T follicular helper cell (primary cell): ENCODE measurements at regions not wholly inside any gene's neighbourhood (a gene's known extent, or its start where the extent isn't known, plus 50 kb on each side); places are given as distances from the start of the nearest gene placed in this dataset.

Experiments
- DNase-seq: peaks from one replicate; pipeline ENCODE4 v3.0.0-alpha.2; 2020; ENCODE audit warnings: low read depth

GRCh38 chr2:226031647-226032501, 632.4 kb downstream of the NYAP2 start:
- DNase-seq: no peak

DNA sequence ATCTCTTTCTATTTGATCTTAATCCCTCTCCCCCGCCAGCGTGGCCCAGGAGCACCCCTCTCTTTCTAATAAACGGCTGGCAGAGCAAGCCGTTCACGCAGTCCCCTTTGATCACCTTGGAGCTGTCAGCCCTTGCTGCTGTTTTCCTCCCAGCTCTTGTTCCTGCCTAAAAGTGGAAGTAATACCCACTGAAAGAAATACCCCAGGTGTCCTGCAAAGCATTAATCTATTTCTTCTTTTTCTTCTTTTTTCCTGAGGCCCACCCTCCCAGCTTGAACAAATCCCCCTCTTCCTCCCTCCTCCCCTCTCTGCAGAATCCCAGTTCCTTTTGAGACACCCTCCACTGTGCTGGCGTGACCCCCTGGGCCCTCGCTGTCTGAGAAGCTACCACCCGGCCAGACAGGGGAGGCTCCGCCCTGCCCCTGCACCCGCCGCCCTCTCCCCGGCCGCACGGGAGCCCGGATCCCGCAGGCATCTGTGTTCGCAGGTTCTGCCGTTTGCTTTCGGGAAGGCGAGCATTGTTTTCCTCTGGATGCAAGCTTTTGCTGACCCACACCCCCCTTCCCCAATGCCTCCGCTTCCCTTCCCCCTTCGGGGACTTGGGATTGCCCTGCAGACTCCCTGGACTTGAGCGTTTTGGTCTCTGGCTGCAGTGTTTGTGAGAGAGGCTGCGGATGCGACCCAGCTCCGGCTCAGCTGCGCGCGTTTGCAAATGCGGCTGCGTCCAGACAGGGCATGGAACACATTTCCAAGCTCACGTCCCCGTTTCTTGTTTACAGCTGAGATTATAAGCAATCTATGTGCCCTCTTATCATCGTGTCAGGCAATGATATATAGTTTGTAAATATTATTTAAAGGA, 631.5 kb downstream of the NYAP2 start:
- no peak for DNase-seq

DNA sequence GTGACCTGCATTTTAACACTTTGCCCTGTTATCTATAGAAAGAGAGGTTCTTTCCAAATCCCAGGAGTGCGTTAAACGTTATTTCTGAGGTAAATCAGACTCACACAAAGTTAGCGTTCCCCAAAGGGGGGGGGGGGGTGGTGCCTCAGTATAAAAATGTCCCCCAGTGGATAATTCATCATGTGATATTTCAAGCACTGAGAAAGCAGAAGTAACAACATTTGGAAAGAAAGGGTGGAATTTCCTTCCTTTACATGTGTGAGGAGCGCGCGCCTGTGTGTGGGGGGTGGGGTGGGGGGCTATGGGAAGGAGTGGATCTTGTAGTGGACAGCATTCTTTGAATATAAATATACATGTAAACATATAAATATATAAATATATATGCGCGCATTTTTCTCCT, 630.9 kb downstream of the NYAP2 start:
- no peak for DNase-seq

GRCh38 chr2:226023946-226024345, 624.4 kb downstream of the NYAP2 start:
- no peak for DNase-seq

- no peak for DNase-seq
Measured at GRCh38 chr2:226023383-226023782, 623.9 kb downstream of the NYAP2 start.

DNA sequence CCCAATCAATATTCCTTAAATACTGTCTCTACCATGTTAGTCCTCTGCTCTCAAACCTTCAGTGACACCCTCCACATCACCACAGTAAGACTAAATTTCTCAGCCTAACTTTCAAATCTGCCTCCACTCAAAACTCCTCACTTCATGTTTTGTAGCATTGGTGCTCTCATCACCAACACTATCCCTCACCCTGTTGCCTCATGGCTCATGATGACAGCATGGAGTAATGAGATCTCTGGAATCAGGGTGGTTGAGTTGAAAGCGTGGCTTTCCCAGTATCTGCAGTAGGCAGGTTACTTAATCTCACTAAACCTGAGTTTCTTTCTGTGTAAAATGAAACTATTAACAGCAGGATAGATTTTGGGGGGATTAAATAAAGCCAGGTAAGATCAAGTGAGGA, 621.4 kb downstream of the NYAP2 start:
- DNase-seq: no peak

DNA sequence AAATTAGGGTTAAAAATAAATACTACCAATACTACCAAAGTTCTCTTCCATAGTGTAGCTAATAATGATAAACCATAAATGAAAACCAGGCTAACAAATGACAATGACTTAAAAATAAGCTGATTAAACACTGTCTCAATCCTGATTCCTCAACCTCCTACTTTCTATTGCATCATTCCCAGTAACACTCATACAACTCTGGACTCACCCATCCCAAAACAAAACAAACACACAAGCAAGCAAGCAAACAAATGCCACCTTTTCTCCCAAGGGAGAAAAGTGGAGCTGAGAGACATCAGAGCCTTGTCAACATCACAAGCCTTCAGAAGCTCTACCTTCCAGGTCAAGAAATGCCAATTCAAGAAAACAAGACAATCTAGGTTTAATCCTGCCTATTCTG, 620.7 kb downstream of the NYAP2 start:
- no peak for DNase-seq

DNA sequence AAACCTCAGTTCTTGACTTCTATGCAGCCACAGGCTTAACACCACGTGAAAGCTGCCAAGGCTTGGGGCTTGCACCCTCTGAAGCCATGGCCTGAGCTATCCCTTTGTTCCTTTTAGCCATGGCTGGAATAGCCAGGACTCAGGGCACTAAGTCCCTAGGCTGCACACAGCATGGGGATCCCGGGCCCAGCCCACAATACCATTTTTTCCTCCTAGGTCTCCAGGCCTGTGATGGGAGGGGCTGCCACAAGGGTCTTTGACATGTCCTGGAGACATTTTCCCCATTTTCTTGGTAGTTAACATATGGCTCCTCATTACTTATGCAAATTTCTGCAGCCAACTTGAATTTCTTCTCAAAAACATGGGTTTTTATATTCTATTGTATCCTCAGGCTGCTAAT, 619.1 kb downstream of the NYAP2 start:
- no peak for DNase-seq

GRCh38 chr2:226017537-226017936, 618.0 kb downstream of the NYAP2 start:
- no peak for DNase-seq

GRCh38 chr2:226017107-226017506, 617.6 kb downstream of the NYAP2 start:
- DNase-seq: no peak

- DNase-seq: no peak
Measured at GRCh38 chr2:226011716-226012450, 612.4 kb downstream of the NYAP2 start.

GRCh38 chr2:226002438-226002837, 602.9 kb downstream of the NYAP2 start:
- DNase-seq: no peak

DNA sequence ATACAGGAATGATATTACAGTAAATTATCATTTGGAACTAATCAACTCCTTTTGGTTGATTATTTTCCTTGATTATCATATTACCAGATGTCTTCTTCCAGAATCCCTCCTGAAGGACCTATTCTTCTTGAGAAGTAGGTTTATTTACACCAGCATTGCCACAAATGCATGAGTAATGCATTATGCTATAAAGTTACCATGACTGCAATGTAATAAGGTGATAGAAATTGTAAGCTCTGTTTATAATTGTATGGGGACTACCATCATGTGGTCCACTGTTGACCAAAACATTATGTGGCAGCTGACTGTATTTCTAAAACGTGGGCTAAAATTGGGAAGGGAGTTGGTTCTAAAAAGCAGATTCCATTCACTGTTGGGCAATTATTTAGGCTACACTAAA, 602.2 kb downstream of the NYAP2 start:
- DNase-seq: no peak

DNA sequence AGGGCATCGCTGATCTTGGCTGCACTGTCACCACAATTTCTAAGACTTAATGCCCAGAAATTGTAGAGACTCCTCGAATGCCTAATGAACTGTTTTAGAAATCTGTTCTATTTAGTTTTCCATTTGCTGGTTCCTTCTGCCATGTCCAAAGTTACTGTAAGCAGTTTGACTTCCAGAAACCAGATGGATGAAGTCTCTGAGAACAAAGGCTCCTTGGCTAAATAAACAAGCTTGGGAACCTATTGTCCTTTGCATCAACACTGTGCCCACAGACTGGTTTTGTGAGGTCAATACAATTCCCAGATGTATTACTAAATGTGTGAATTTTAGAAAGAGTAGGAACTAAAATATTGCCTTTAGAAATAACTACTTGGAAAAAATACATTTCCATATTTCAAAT, 600.2 kb downstream of the NYAP2 start:
- DNase-seq: no peak

- no peak for DNase-seq
Measured at GRCh38 chr2:225998653-225999052, 599.1 kb downstream of the NYAP2 start.

DNA sequence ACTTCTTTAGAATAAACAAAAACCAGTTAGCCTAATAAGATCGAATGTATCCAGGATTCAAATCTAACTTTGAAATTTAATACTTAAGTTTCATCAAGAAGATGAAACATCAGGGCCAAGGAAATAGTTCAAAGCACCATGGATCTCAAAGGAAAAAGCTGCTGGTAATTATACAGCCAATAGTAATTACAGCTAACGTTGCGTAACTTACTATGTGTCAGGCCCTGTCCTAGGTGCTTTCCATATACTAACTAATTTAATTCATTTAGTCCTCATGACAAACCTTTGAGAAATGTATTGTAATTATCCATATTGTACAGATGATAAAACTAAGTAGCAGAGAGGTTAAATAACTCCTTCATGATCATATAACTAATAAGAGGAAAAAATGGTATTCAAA, 598.6 kb downstream of the NYAP2 start:
- DNase-seq: no peak

DNA sequence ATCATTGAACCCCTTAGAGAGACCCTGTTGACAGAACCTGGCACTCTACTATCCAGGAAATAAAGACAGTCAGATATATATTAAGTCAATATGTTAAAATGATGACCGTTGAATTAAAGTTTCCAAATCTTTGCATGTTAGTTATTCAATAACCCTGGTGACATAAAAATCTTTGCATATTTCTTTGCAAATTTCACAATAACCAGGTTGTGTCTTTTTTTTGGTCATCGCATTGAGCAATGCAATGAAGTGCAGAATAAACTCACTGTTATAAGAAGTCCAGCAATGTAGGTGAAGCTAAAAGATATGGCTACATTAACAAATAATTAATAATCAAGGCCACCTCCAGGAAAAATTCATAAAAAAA, 596.9 kb downstream of the NYAP2 start:
- DNase-seq: no peak

DNA sequence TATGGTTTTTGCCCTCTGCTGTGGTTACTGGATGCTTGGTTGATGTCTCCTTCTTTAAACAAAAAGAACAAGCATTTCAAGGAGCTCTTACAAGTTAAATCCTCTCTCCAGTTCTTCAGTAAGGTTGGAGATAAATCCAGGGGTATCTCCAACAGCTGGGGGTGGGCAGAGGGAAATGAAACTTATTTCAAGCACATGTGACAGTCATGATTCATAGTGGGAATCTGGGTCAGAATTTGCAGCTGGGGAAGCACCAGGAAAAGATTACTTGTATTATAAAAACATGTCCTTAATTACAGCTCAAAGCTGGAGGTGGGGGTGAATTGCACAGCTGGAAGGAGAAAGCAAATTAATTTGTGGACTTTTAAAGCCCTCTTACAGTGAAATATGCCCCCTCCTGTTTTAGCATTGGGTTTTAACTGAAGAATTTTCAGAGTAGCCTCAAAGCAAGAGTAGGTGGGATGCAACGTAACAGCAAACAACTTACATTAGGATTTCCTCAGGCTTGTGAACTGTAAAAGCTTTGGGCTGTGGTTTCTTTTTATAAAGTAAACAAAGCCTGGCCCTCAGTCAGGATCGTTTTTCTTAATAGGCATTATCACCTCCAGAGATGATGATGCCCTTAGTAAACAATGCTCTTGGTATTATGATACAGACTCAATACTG, 596.4 kb downstream of the NYAP2 start:
- no peak for DNase-seq

- no peak for DNase-seq
Measured at GRCh38 chr2:225994748-225995405, 595.4 kb downstream of the NYAP2 start.

DNA sequence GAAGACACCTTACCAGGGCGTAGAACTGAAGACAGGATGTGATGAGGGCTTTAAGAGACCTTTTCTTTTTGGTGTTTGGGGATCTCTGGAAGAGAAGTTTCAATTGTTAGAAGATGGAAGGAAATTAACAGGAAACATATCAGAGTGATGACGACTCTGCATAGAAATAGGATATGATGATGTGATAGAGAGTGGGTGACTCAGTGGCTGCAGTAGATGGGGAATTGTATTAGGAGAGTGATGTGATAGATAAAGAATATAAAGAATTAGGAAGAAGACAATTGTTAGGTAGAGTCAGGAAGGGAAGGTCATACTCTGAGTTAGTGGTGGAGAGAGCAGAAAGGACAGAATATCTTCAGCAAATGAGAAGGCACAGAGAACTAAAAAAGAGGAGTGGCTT, 593.9 kb downstream of the NYAP2 start:
- no peak for DNase-seq

DNA sequence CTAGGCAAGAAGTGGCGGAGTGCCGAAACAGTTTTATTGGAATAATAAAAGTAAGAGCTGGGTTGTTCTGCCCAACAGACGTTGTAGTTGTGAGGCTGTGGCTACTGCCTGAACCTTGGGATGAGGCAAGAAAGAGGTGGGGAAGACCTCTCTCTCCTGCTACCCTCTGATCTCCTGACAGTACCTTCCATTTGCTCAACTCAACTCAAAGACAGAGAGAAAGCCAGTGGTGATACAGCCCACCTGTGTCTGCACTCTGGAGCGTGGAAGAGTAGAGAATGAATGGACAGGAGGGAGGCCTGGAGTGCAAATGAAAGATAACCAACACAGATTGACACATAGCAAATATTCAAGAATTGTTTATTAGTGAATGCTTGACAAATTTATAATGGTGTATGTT, 590.3 kb downstream of the NYAP2 start:
- no peak for DNase-seq
